Spinal cord (tissue), 9 donors: ENCODE measurements at regions not wholly inside any gene's neighbourhood (a gene's known extent, or its start where the extent isn't known, plus 50 kb on each side); places are given as distances from the start of the nearest gene placed in this dataset.

ENCODE experiments used
- DNase-seq, 6 donors: peaks; one replicate each; pipeline versions ENCODE4 v3.0.0 to v3.0.0-alpha.2; 2013 to 2015; ENCODE audit warnings: low spot score in 6 of 6, low read depth in 4 of 6
- H3K27ac ChIP-seq: one replicate; pipeline ENCODE4 v1.5.1; 2013; ENCODE audit warnings: low read depth, low read length, control low read depth
- H3K27me3 ChIP-seq: one replicate; pipeline ENCODE4 v1.6.1; 2013; ENCODE audit warnings: low read length; ENCODE audit not compliant: control insufficient read depth, insufficient read depth
- H3K36me3 ChIP-seq: one replicate; pipeline ENCODE4 v1.6.1; 2013; ENCODE audit warnings: low read length; ENCODE audit not compliant: control insufficient read depth, insufficient read depth
- H3K4me1 ChIP-seq: one replicate; pipeline ENCODE4 v1.6.1; 2013; ENCODE audit warnings: low read length; ENCODE audit not compliant: control insufficient read depth, insufficient read depth
- H3K4me3 ChIP-seq: one replicate; pipeline ENCODE4 v1.5.1; 2013; ENCODE audit warnings: low read depth, low read length, control low read depth
- H3K9me3 ChIP-seq: one replicate; pipeline ENCODE4 v1.6.1; 2013; ENCODE audit warnings: low read length; ENCODE audit not compliant: control insufficient read depth, insufficient read depth
- WGBS: methylation state at CpG from one replicate; pipeline ENCODE4 v1.1.5; 2013; ENCODE audit warnings: missing lambda C conversion rate; ENCODE audit not compliant: insufficient coverage; 5-methylcytosine and 5-hydroxymethylcytosine counted together
- donor health status: healthy.

GRCh38 chrX:39904816-39905537 lies 192.8 kb downstream of the BCOR start:
- no peaks in the 10 kb centered on the region for H3K9me3 ChIP-seq
- peaks cover 37% of the 10 kb centered on the region for H3K4me1 ChIP-seq
- 53% methylated on average over 16 of the region's 21 CpGs for WGBS
- no peak overlapping the region for H3K27ac ChIP-seq
- H3K36me3 ChIP-seq = no peaks in the 10 kb centered on the region
- no peak overlapping the region for H3K4me3 ChIP-seq
- peaks cover 37% of the 10 kb centered on the region for H3K27me3 ChIP-seq
- peak in 1 of 6 donors; percentile 41 for DNase-seq

GRCh38 chrX:39905538-39905891 lies 192.2 kb downstream of the BCOR start:
- H3K9me3 ChIP-seq = no peaks in the 10 kb centered on the region
- H3K4me3 ChIP-seq = no peak overlapping the region
- H3K27ac ChIP-seq = no peak overlapping the region
- H3K27me3 ChIP-seq = peaks cover 34% of the 10 kb centered on the region
- no peaks in the 10 kb centered on the region for H3K36me3 ChIP-seq
- WGBS = 47% methylated on average over 13 of the region's 14 CpGs
- peaks cover 41% of the 10 kb centered on the region for H3K4me1 ChIP-seq
- peak in 2 of 6 donors; percentile 69 to 77 for DNase-seq

GRCh38 chrX:39905946-39906345 lies 191.8 kb downstream of the BCOR start:
- H3K4me1 ChIP-seq = peaks cover 41% of the 10 kb centered on the region
- H3K27me3 ChIP-seq = peaks cover 31% of the 10 kb centered on the region
- no peaks in the 10 kb centered on the region for H3K36me3 ChIP-seq
- H3K4me3 ChIP-seq = no peak overlapping the region
- DNase-seq = no peak
- H3K27ac ChIP-seq = no peak overlapping the region
- H3K9me3 ChIP-seq = no peaks in the 10 kb centered on the region
- WGBS = 56% methylated on average over 8 of the region's 11 CpGs

- DNase-seq = no peak
- H3K27ac ChIP-seq = no peak overlapping the region
- 61% methylated on average over 12 of the region's 16 CpGs for WGBS
- H3K4me3 ChIP-seq = no peak overlapping the region
- no peaks in the 10 kb centered on the region for H3K36me3 ChIP-seq
- H3K9me3 ChIP-seq = no peaks in the 10 kb centered on the region
- peaks cover 44% of the 10 kb centered on the region for H3K4me1 ChIP-seq
- peaks cover 20% of the 10 kb centered on the region for H3K27me3 ChIP-seq
Measured at GRCh38 chrX:39907964-39908661, 189.6 kb downstream of the BCOR start.

GRCh38 chrX:39909996-39910395 lies 187.8 kb downstream of the BCOR start:
- WGBS = 73% methylated on average over 5 of the region's 5 CpGs

GRCh38 chrX:39910651-39911050 lies 187.1 kb downstream of the BCOR start:
- H3K27me3 ChIP-seq = peaks cover 19% of the 10 kb centered on the region
- no peak overlapping the region for H3K27ac ChIP-seq
- H3K4me3 ChIP-seq = no peak overlapping the region
- no peaks in the 10 kb centered on the region for H3K9me3 ChIP-seq
- peak in 2 of 6 donors; percentile 69 to 71 for DNase-seq
- H3K36me3 ChIP-seq = no peaks in the 10 kb centered on the region
- H3K4me1 ChIP-seq = peaks cover 38% of the 10 kb centered on the region
- WGBS = 55% methylated on average over 16 of the region's 17 CpGs

More at GRCh38 chrX:39909996-39910395, 187.8 kb downstream of the BCOR start:
- no peak for DNase-seq
- Histone ChIP-seq H3K4me1 (peaks cover 40% of the 10 kb centered on the region), H3K4me3 (no peak overlapping the region), H3K27ac (no peak overlapping the region), H3K27me3 (peaks cover 23% of the 10 kb centered on the region), H3K9me3 (no peaks in the 10 kb centered on the region), H3K36me3 (no peaks in the 10 kb centered on the region)

GRCh38 chrX:39911278-39911897 lies 186.4 kb downstream of the BCOR start:
- H3K27ac ChIP-seq = no peak overlapping the region
- DNase-seq = no peak
- peaks cover 16% of the 10 kb centered on the region for H3K27me3 ChIP-seq
- H3K4me3 ChIP-seq = no peak overlapping the region
- H3K9me3 ChIP-seq = no peaks in the 10 kb centered on the region
- peaks cover 32% of the 10 kb centered on the region for H3K4me1 ChIP-seq
- 87% methylated on average over 12 of the region's 14 CpGs for WGBS
- H3K36me3 ChIP-seq = no peaks in the 10 kb centered on the region

GRCh38 chrX:39912126-39912525 lies 185.6 kb downstream of the BCOR start:
- Histone ChIP-seq H3K4me3 (no peak overlapping the region), H3K27ac (no peak overlapping the region), H3K4me1 (peaks cover 32% of the 10 kb centered on the region), H3K27me3 (peaks cover 12% of the 10 kb centered on the region), H3K9me3 (no peaks in the 10 kb centered on the region), H3K36me3 (no peaks in the 10 kb centered on the region)
- WGBS = 67% methylated on average over 1 of the region's 7 CpGs
- DNase-seq = no peak

- peaks cover 7% of the 10 kb centered on the region for H3K27me3 ChIP-seq
- 67% methylated on average over 3 of the region's 3 CpGs for WGBS
- H3K9me3 ChIP-seq = no peaks in the 10 kb centered on the region
- no peaks in the 10 kb centered on the region for H3K36me3 ChIP-seq
- H3K4me3 ChIP-seq = no peak overlapping the region
- no peak overlapping the region for H3K27ac ChIP-seq
- peaks cover 17% of the 10 kb centered on the region for H3K4me1 ChIP-seq
- DNase-seq = no peak
Measured at GRCh38 chrX:39915081-39915480, 182.7 kb downstream of the BCOR start.
